CD4-positive, alpha-beta T cell treated with Interferon alpha-2 for 1 hour (primary cell): ENCODE measurements at regions not wholly inside any gene's neighbourhood (a gene's known extent, or its start where the extent isn't known, plus 50 kb on each side); places are given as distances from the start of the nearest gene placed in this dataset.
"Not testable (repeated sequence)": the region's sequence is repeated elsewhere in the genome, so short reads cannot be mapped to it uniquely, and the experiment has no call there.

Source experiments
- DNase-seq, 2 donors: peaks; one replicate each; pipeline ENCODE4 v3.0.0-alpha.2; 2020 to 2022

- DNase-seq, result no peak
These were observed 136.2 kb upstream of the BOD1L1 start for GRCh38 chr4:13763707-13764106.

- DNase-seq, result no peak
These were observed 138.0 kb upstream of the BOD1L1 start for GRCh38 chr4:13765539-13765938.

- no peak for DNase-seq
These were observed 139.4 kb upstream of the BOD1L1 start for GRCh38 chr4:13766761-13767540.

- DNase-seq, result no peak
These were observed 149.8 kb upstream of the BOD1L1 start for GRCh38 chr4:13777341-13777740.

- no peak for DNase-seq
These were observed 150.8 kb upstream of the BOD1L1 start for GRCh38 chr4:13778367-13778766.

GRCh38 chr4:13782231-13782630, 154.7 kb upstream of the BOD1L1 start:
- no peak for DNase-seq

GRCh38 chr4:13783800-13784411, 156.4 kb upstream of the BOD1L1 start:
- no peak for DNase-seq

GRCh38 chr4:13793020-13793710, 165.6 kb upstream of the BOD1L1 start:
- DNase-seq, result no peak

GRCh38 chr4:13794819-13795565, 167.5 kb upstream of the BOD1L1 start:
- no peak for DNase-seq

- DNase-seq, result no peak
These were observed 169.5 kb upstream of the BOD1L1 start for GRCh38 chr4:13797061-13797460.

GRCh38 chr4:13815231-13815630, 187.7 kb upstream of the BOD1L1 start:
- no peak for DNase-seq

- DNase-seq, result no peak
These were observed 188.9 kb upstream of the BOD1L1 start for GRCh38 chr4:13816472-13816871.

- DNase-seq, result no peak
These were observed 194.0 kb upstream of the BOD1L1 start for GRCh38 chr4:13821522-13821921.

- not testable (repeated sequence) for DNase-seq
These were observed 198.3 kb upstream of the BOD1L1 start for GRCh38 chr4:13825822-13826221.

- no peak for DNase-seq
These were observed 201.9 kb upstream of the BOD1L1 start for GRCh38 chr4:13829457-13829856.

GRCh38 chr4:13830449-13830848, 202.9 kb upstream of the BOD1L1 start:
- no peak for DNase-seq

GRCh38 chr4:13833171-13833804, 205.8 kb upstream of the BOD1L1 start:
- DNase-seq, result no peak

- DNase-seq, result no peak
These were observed 209.7 kb upstream of the BOD1L1 start for GRCh38 chr4:13836946-13837912.

- DNase-seq, result no peak
These were observed 213.1 kb upstream of the BOD1L1 start for GRCh38 chr4:13840502-13841190.

GRCh38 chr4:13844740-13845139, 217.2 kb upstream of the BOD1L1 start:
- no peak for DNase-seq

GRCh38 chr4:13849778-13850177, 222.3 kb upstream of the BOD1L1 start:
- DNase-seq, result no peak
